Prostate gland (tissue), 2 donors: ENCODE measurements at regions not wholly inside any gene's neighbourhood (a gene's known extent, or its start where the extent isn't known, plus 50 kb on each side); places are given as distances from the start of the nearest gene placed in this dataset.

Source experiments
- DNase-seq: peaks from one replicate; pipeline ENCODE4 v3.0.0-alpha.2; 2019; ENCODE audit warnings: low spot score
- H3K27ac ChIP-seq, 2 donors: fragments of 200-600 bp; sonication (generic); 2 replicates each; pipeline ENCODE4 v1.5.1; 2017 to 2019
- H3K27me3 ChIP-seq: fragments of 200-600 bp; sonication (generic); replicated peaks from 2 replicates; pipeline ENCODE4 v1.5.1; 2019; ENCODE audit not compliant: insufficient read depth
- H3K36me3 ChIP-seq, 2 donors: fragments of 200-600 bp; sonication (generic); 1 replicate in 1 of 2; 2 replicates in 1 of 2; pipeline versions ENCODE4 v1.5.1 to v1.8.1; 2017 to 2019
- H3K4me1 ChIP-seq: fragments of 200-600 bp; sonication (generic); replicated peaks from 2 replicates; pipeline ENCODE4 v1.5.1; 2019
- H3K4me3 ChIP-seq, 2 donors: fragments of 200-600 bp; sonication (generic); 2 replicates each; pipeline ENCODE4 v1.5.1; 2017 to 2019
- H3K9me3 ChIP-seq: fragments of 200-600 bp; sonication (generic); 2 replicates; pipeline ENCODE4 v1.5.1; 2017
- POLR2A ChIP-seq: fragments of 450-650 bp; IDR thresholded peaks from one replicate; pipeline ENCODE4 v1.6.1; 2016; ENCODE audit warnings: antibody characterized with exemption, mild to moderate bottlenecking
- POLR2AphosphoS5 ChIP-seq: sonication (generic); formaldehyde crosslinking; IDR thresholded peaks from one replicate; pipeline ENCODE4 v1.6.1; 2017; ENCODE audit warnings: antibody characterized with exemption
- WGBS: methylation state at CpG from one replicate; pipeline ENCODE4 v1.1.5; 2018; 5-methylcytosine and 5-hydroxymethylcytosine counted together
- intact Hi-C: fragments of 100-400 bp; cut with DNase I; formaldehyde crosslinking; loops from one replicate; pipeline ENCODE4 v1.14.2; 2022
- TF ChIP-seq, protein P1 (sequence below), 4 experiments: fragments of 200-600 bp in 2 of 4; fragments of 450-650 bp in 2 of 4; sonication (generic) in 2 of 4; IDR thresholded peaks; 1 replicate in 3 of 4; 2 replicates in 1 of 4; pipeline ENCODE4 v1.5.1; 2016 to 2019; ENCODE audit warnings: antibody characterized with exemption in 4 of 4, mild to moderate bottlenecking in 2 of 4, moderate library complexity in 2 of 4

DNA sequence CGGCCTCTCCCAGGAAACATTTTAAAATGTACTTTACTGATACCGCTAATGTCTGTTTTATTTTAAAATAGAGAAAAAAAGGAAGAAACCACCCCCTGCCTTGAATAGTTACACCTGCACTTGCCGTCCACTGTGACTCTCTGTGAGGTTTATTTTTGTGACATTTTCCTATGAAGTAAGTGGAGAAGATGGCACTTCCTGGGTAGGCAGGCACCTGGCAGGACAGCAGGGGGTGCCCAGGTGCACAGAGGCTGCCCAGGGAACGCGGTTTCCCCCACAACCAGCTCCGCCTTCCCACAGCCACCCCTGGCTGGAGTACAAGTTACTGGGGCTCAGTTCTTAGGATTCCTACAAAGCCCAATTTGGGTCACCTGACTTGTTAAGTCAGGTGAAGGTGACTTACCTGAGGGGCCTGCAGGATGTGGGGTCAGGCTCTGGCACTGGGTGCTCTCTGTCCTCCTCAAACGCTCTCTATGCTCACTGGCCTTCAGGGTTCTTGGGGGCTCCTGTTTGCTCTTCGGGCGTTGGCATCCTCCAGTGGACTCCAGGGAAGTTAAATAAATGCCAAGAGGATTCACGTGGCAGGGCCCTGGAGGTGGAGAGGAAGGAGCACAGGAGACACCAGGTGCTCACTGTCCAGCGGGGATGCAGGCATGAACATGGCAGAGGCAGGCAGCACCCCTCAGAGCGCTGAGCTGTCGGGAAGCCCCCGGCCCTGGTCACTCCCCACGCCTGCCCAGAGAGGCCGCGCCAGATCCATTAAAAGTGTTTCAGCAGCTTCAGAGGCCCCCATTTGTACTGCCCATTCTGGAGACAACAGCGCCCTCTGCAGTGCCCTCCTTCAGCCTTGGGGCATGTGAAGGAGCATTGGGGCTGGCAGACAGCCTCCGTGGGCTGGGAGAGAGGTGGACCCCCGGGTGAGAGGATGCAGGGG, 1021.2 kb downstream of the TBC1D22A start:
- H3K27me3 ChIP-seq: no peaks in the 10 kb centered on the region
- WGBS: 71% methylated on average over 19 of the region's 20 CpGs
- H3K36me3 ChIP-seq: no peaks in the 10 kb centered on the region
- no peak overlapping the region for H3K4me3 ChIP-seq
- no peak for TF ChIP-seq POLR2AphosphoS5
- TF ChIP-seq POLR2A: no peak
- H3K9me3 ChIP-seq: no peaks in the 10 kb centered on the region
- intact Hi-C loops: no loop called here
- H3K4me1 ChIP-seq: no peaks in the 10 kb centered on the region
- H3K27ac ChIP-seq: no peak overlapping the region
- no peak for DNase-seq

DNA sequence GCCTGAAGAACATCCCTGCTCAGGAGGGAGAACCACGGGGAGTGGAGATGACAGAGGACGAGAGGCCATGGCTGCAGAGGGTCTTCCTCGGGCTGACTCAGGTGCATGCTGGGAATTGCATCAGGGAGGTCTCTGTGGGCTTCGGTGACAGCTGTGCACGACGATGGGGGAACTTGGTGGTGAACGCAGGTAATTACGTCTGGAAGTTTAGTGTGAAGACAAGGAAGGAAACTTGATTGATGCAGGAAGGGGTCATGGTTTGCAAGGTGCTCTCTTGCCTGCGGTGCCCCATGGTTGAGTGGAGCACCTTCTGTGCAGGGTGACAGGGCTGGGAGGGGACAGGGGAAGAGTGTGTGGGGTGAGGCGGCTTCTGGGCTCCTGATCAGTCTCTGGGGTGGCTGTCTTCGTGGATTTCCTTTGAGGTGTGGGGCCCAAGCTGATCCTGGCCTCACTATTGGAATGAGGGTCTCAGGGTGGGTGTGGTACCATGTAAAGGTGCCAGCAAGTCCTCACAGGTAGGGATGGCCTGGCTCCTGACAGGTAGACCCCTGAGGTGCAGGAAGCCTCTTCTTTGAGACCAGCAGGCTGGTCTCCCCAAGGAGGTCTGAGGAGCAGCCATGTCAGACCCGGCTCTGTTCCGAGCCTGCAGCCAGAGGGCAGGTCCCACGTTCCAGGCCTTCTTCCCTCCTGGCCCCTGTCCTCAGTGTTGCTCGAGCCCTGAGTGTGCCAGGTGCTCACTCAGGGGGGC, 1020.1 kb downstream of the TBC1D22A start:
- Histone ChIP-seq H3K36me3 (no peaks in the 10 kb centered on the region), H3K4me1 (no peaks in the 10 kb centered on the region), H3K4me3 (no peak overlapping the region), H3K9me3 (no peaks in the 10 kb centered on the region), H3K27ac (no peak overlapping the region), H3K27me3 (no peaks in the 10 kb centered on the region)
- TF ChIP-seq POLR2AphosphoS5 (no peak), POLR2A (no peak)
- TF ChIP-seq, protein P1, sequence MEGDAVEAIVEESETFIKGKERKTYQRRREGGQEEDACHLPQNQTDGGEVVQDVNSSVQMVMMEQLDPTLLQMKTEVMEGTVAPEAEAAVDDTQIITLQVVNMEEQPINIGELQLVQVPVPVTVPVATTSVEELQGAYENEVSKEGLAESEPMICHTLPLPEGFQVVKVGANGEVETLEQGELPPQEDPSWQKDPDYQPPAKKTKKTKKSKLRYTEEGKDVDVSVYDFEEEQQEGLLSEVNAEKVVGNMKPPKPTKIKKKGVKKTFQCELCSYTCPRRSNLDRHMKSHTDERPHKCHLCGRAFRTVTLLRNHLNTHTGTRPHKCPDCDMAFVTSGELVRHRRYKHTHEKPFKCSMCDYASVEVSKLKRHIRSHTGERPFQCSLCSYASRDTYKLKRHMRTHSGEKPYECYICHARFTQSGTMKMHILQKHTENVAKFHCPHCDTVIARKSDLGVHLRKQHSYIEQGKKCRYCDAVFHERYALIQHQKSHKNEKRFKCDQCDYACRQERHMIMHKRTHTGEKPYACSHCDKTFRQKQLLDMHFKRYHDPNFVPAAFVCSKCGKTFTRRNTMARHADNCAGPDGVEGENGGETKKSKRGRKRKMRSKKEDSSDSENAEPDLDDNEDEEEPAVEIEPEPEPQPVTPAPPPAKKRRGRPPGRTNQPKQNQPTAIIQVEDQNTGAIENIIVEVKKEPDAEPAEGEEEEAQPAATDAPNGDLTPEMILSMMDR (IDR thresholded peaks at IDR 0.05): no peak
- 82% methylated on average over 15 of the region's 15 CpGs for WGBS
- no peak for DNase-seq
- intact Hi-C loops: no loop called here

DNA sequence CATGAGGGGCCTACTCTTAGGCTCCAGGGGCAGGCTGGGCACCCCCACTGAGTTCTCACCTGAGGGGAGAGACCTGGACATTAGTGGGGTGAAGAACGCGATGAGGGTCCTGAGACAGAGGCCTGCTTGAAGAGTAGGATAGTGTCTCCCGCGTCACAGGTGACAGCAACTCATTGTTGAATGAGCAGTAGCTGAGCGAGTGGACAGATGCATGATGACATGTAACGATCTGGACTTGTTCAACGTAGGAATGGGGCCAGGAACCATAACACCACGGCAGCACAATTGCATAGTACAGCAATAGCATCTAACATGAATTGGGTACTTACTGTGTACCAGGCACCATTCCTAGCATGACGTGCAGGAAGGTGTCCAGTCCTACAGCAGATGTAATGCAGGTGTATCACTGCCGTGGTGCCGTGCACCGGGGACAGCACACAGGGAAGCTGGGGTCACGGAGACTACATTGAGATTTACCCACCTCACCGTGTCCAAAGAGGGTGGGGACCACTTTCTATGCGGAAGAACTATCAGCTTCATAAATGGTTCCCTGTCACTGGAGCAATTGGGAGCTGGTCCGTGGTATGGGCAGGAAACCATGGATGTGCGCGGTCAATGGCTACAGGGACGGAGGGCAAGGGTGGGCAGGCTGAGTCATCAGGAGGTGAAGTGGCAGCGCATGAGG, 1019.1 kb downstream of the TBC1D22A start:
- Histone ChIP-seq H3K4me1 (no peaks in the 10 kb centered on the region), H3K27me3 (no peaks in the 10 kb centered on the region), H3K27ac (no peak overlapping the region), H3K36me3 (no peaks in the 10 kb centered on the region), H3K4me3 (no peak overlapping the region), H3K9me3 (no peaks in the 10 kb centered on the region)
- intact Hi-C loops: no loop called here
- TF ChIP-seq, protein P1 (IDR thresholded peaks at IDR 0.05): no peak
- no peak for TF ChIP-seq POLR2A
- TF ChIP-seq POLR2AphosphoS5: no peak
- no peak for DNase-seq
- WGBS: 93% methylated on average over 20 of the region's 20 CpGs

DNA sequence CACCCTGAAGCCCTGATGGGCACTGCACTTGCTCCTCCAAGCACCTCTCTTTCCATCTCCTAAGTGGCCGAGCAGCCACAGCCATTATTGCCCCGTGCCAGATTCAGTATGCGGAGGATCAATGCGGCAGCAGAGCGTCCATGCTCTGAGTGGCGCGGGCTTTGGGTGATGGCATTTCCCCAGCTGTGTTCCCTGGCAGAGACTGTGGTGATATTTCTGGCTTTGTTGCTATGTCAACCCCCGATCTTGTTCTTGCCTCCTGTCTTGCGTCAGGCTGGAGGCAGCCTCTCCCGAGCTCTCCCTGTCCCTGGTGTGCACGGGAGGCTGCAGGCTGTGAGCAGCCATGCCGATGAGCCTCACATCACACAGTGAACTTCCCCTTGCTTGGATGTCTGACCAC, 1018.6 kb downstream of the TBC1D22A start:
- Histone ChIP-seq H3K9me3 (no peaks in the 10 kb centered on the region), H3K36me3 (no peaks in the 10 kb centered on the region), H3K4me1 (no peaks in the 10 kb centered on the region), H3K27me3 (no peaks in the 10 kb centered on the region), H3K4me3 (no peak overlapping the region), H3K27ac (no peak overlapping the region)
- DNase-seq: no peak
- no peak for TF ChIP-seq POLR2AphosphoS5
- TF ChIP-seq, protein P1 (IDR thresholded peaks at IDR 0.05): no peak
- no peak for TF ChIP-seq POLR2A
- intact Hi-C loops: no loop called here
- 95% methylated on average over 12 of the region's 12 CpGs for WGBS

DNA sequence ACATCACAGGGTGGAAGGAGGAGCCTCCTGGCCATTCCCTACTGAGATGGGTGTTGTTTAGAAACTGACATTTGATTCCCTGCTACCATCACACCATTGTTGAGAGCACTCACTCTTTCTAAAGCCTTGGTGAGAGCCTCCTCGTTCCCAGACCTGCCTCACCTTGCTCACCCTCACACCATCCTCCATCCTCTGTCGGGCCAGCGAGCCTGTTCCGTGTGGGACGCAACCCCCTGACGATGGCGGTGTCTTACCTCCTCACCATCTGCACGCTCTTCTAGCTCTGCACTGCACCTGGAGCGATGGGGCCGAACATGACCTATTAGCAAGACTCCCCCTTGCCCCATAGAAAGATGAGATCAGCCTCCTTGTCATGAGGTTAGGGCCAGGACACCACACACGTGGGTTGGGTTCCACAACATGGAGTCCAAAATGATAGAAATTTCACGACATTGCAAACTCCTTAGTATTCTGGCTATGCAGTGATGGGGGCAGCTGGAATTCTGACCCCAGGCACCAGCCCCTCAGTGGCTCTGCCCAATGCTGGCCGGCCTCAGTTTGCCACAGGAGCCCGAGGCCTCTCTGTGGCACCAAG, 1017.9 kb downstream of the TBC1D22A start:
- no peaks in the 10 kb centered on the region for H3K4me1 ChIP-seq
- WGBS: 90% methylated on average over 14 of the region's 14 CpGs
- TF ChIP-seq POLR2AphosphoS5 (no peak), POLR2A (no peak)
- TF ChIP-seq, protein P1 (IDR thresholded peaks at IDR 0.05): no peak
- no peaks in the 10 kb centered on the region for H3K27me3 ChIP-seq
- no peaks in the 10 kb centered on the region for H3K36me3 ChIP-seq
- intact Hi-C loops: no loop called here
- DNase-seq: no peak
- no peaks in the 10 kb centered on the region for H3K9me3 ChIP-seq
- H3K4me3 ChIP-seq: no peak overlapping the region
- no peak overlapping the region for H3K27ac ChIP-seq
